ENCODE measurements at regions not wholly inside any gene's neighbourhood (a gene's known extent, or its start where the extent isn't known, plus 50 kb on each side); places are given as distances from the start of the nearest gene placed in this dataset.

DNA sequence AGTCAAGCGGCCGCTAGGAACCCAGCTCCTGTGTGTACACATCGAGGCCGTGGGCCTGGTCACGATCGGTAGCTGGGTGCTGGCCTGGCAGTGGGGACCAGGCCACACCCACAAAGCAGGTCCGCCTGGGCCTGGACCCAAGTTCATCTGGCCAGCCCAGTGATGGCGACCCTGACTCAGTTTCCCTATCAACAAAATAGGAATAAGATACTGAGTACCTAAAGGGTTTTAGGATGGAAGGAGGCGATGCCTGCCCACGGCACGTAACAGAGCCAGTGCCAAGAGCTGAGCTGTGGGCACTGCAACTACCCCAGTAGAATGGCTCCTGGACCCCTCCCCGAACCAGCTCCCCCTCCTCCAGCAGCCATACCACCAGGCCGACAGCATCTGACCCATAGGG lies 243.5 kb upstream of the SGCG start:
- no peaks in the 10 kb centered on the region for H3K4me1 ChIP-seq (ENCODE audit: control insufficient read depth, low read depth, low read length)
- no peaks in the 10 kb centered on the region for H3K79me2 ChIP-seq (ENCODE audit: control insufficient read depth, insufficient read depth, low read length)
- H2AK5ac ChIP-seq (ENCODE audit: low read length) = no peak overlapping the region
- no peak for DNase-seq
- H2BK15ac ChIP-seq (replicated peaks; ENCODE audit: low read depth) = no peak overlapping the region
- H4K5ac ChIP-seq (ENCODE audit: low read length) = no peak overlapping the region
- no peak overlapping the region for H3K4me2 ChIP-seq (ENCODE audit: low read length)
- H3K79me1 ChIP-seq (ENCODE audit: low read length) = no peaks in the 10 kb centered on the region
- no peak overlapping the region for H4K8ac ChIP-seq (ENCODE audit: low read depth, low read length)
- no peak overlapping the region for H3K4me3 ChIP-seq (ENCODE audit: low read length)
- H3K36me3 ChIP-seq (ENCODE audit: control insufficient read depth, insufficient read depth, low read length) = no peaks in the 10 kb centered on the region
- H3K27me3 ChIP-seq (ENCODE audit: insufficient read depth, low read length, poor library complexity) = no peaks in the 10 kb centered on the region
- no peak overlapping the region for H3K4ac ChIP-seq (ENCODE audit: low read depth, low read length)
- no peak overlapping the region for H3K18ac ChIP-seq (ENCODE audit: low read length)
- H3K23ac ChIP-seq (ENCODE audit: low read length) = no peak overlapping the region
- WGBS (ENCODE audit: extremely low coverage, insufficient coverage, low lambda C conversion rate) = no CpG with 5 or more reads among the region's 13 CpGs
- no peak overlapping the region for H3K56ac ChIP-seq (ENCODE audit: low read length)
- H3K27ac ChIP-seq (ENCODE audit: low read depth, low read length) = no peak overlapping the region
- no peak overlapping the region for H3K9ac ChIP-seq (ENCODE audit: low read length)
- H2BK120ac ChIP-seq (ENCODE audit: low read depth, low read length) = no peak overlapping the region
- H2BK5ac ChIP-seq (ENCODE audit: low read length) = no peak overlapping the region

GRCh38 chr13:22937953-22938352 lies 242.8 kb upstream of the SGCG start:
- no peak overlapping the region for H3K23ac ChIP-seq (ENCODE audit: low read length)
- no peak overlapping the region for H2BK5ac ChIP-seq (ENCODE audit: low read length)
- no CpG with 5 or more reads among the region's 5 CpGs for WGBS (ENCODE audit: extremely low coverage, insufficient coverage, low lambda C conversion rate)

GRCh38 chr13:22938576-22938975 lies 242.2 kb upstream of the SGCG start:
- Histone ChIP-seq H3K4ac (ENCODE audit: low read depth, low read length) (no peak overlapping the region), H3K56ac (ENCODE audit: low read length) (no peak overlapping the region), H3K4me1 (ENCODE audit: control insufficient read depth, low read depth, low read length) (no peaks in the 10 kb centered on the region), H4K5ac (ENCODE audit: low read length) (no peak overlapping the region), H3K79me2 (ENCODE audit: control insufficient read depth, insufficient read depth, low read length) (no peaks in the 10 kb centered on the region), H4K8ac (ENCODE audit: low read depth, low read length) (no peak overlapping the region), H2BK120ac (ENCODE audit: low read depth, low read length) (no peak overlapping the region), H3K79me1 (ENCODE audit: low read length) (no peaks in the 10 kb centered on the region), H2BK15ac (replicated peaks; ENCODE audit: low read depth) (no peak overlapping the region), H3K23ac (ENCODE audit: low read length) (no peak overlapping the region), H3K4me2 (ENCODE audit: low read length) (no peak overlapping the region), H3K4me3 (ENCODE audit: low read length) (no peak overlapping the region), H3K36me3 (ENCODE audit: control insufficient read depth, insufficient read depth, low read length) (no peaks in the 10 kb centered on the region), H3K18ac (ENCODE audit: low read length) (no peak overlapping the region), H2AK5ac (ENCODE audit: low read length) (no peak overlapping the region), H3K27ac (ENCODE audit: low read depth, low read length) (no peak overlapping the region), H3K9ac (ENCODE audit: low read length) (no peak overlapping the region), H2BK5ac (ENCODE audit: low read length) (no peak overlapping the region), H3K27me3 (ENCODE audit: insufficient read depth, low read length, poor library complexity) (no peaks in the 10 kb centered on the region)
- DNase-seq = no peak
- WGBS (ENCODE audit: extremely low coverage, insufficient coverage, low lambda C conversion rate) = no CpG with 5 or more reads among the region's 22 CpGs

More at GRCh38 chr13:22937953-22938352, 242.8 kb upstream of the SGCG start:
- no peak overlapping the region for H3K56ac ChIP-seq (ENCODE audit: low read length)
- no peak for DNase-seq
- no peak overlapping the region for H2AK5ac ChIP-seq (ENCODE audit: low read length)
- H4K5ac ChIP-seq (ENCODE audit: low read length) = no peak overlapping the region
- H3K27ac ChIP-seq (ENCODE audit: low read depth, low read length) = no peak overlapping the region
- no peak overlapping the region for H3K4ac ChIP-seq (ENCODE audit: low read depth, low read length)
- H2BK15ac ChIP-seq (replicated peaks; ENCODE audit: low read depth) = no peak overlapping the region
- no peaks in the 10 kb centered on the region for H3K27me3 ChIP-seq (ENCODE audit: insufficient read depth, low read length, poor library complexity)
- H3K18ac ChIP-seq (ENCODE audit: low read length) = no peak overlapping the region
- no peaks in the 10 kb centered on the region for H3K79me1 ChIP-seq (ENCODE audit: low read length)
- H3K79me2 ChIP-seq (ENCODE audit: control insufficient read depth, insufficient read depth, low read length) = no peaks in the 10 kb centered on the region
- H3K36me3 ChIP-seq (ENCODE audit: control insufficient read depth, insufficient read depth, low read length) = no peaks in the 10 kb centered on the region
- H3K4me3 ChIP-seq (ENCODE audit: low read length) = no peak overlapping the region
- no peaks in the 10 kb centered on the region for H3K4me1 ChIP-seq (ENCODE audit: control insufficient read depth, low read depth, low read length)
- no peak overlapping the region for H3K9ac ChIP-seq (ENCODE audit: low read length)
- H4K8ac ChIP-seq (ENCODE audit: low read depth, low read length) = no peak overlapping the region
- H3K4me2 ChIP-seq (ENCODE audit: low read length) = no peak overlapping the region
- H2BK120ac ChIP-seq (ENCODE audit: low read depth, low read length) = no peak overlapping the region

DNA sequence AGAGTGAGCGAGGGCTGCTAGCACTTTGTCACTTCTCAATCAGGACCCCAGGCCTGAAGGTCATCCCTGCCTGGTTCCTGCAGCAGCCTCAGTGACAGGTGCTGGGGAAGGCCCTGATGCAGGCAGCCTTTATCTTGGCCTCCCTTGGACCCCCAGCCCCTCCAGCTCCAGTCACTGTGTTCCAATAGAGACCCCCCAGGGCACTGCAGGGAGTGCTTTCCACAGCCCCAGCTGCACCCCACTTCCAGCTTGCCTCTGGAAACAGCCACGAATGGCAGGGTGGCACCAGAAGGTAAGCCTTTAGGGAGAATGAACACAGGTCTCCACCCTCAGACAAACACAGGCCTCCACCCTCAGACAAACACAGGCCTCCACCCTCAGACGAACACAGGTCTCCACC lies 241.6 kb upstream of the SGCG start:
- no CpG with 5 or more reads among the region's 3 CpGs for WGBS (ENCODE audit: extremely low coverage, insufficient coverage, low lambda C conversion rate)
- H3K4ac ChIP-seq (ENCODE audit: low read depth, low read length) = no peak overlapping the region
- no peaks in the 10 kb centered on the region for H3K79me2 ChIP-seq (ENCODE audit: control insufficient read depth, insufficient read depth, low read length)

DNA sequence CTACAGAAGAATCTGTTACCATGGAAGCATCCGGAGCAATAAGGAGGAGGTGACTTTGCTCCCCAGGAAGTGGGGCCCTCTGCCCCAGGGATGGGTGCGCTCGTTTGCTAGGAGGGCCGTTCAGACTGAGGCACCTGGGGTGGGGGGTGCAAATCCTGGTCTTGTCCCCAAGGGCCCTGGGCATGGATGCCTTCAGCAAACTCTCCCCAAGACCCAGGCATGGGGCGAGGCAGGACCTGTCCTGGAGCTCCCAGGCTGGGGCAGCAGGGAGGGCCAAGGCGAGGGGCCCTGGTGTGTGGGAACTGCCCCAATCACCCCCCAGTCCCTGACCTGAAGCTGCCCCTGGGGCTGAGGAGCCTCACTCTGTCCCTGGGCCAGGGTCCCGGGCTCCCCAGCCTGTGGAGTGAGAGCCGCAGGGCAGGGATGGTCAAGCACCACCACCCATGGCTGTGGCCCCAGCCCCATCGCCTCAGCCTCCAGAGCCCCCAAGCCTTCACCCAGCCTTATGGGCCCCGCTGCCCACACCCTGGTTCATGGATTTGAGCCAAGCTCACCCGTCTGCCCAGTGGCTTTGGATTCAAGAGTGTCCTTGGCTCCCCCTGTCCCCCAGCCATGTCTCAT lies 240.6 kb upstream of the SGCG start:
- Histone ChIP-seq H4K8ac (ENCODE audit: low read depth, low read length) (no peak overlapping the region), H3K18ac (ENCODE audit: low read length) (no peak overlapping the region), H2BK15ac (replicated peaks; ENCODE audit: low read depth) (no peak overlapping the region), H3K56ac (ENCODE audit: low read length) (no peak overlapping the region), H3K79me1 (ENCODE audit: low read length) (no peaks in the 10 kb centered on the region), H3K23ac (ENCODE audit: low read length) (no peak overlapping the region), H3K4me2 (ENCODE audit: low read length) (no peak overlapping the region), H3K79me2 (ENCODE audit: control insufficient read depth, insufficient read depth, low read length) (no peaks in the 10 kb centered on the region), H3K36me3 (ENCODE audit: control insufficient read depth, insufficient read depth, low read length) (no peaks in the 10 kb centered on the region), H3K27ac (ENCODE audit: low read depth, low read length) (no peak overlapping the region), H3K4ac (ENCODE audit: low read depth, low read length) (no peak overlapping the region), H3K4me1 (ENCODE audit: control insufficient read depth, low read depth, low read length) (no peaks in the 10 kb centered on the region), H3K9ac (ENCODE audit: low read length) (no peak overlapping the region), H4K5ac (ENCODE audit: low read length) (no peak overlapping the region), H2AK5ac (ENCODE audit: low read length) (no peak overlapping the region), H3K4me3 (ENCODE audit: low read length) (no peak overlapping the region), H2BK120ac (ENCODE audit: low read depth, low read length) (no peak overlapping the region), H3K27me3 (ENCODE audit: insufficient read depth, low read length, poor library complexity) (no peaks in the 10 kb centered on the region), H2BK5ac (ENCODE audit: low read length) (no peak overlapping the region)
- DNase-seq = no peak
- no CpG with 5 or more reads among the region's 11 CpGs for WGBS (ENCODE audit: extremely low coverage, insufficient coverage, low lambda C conversion rate)

More for the DNA sequence above, 241.6 kb upstream of the SGCG start:
- no peak overlapping the region for H2BK15ac ChIP-seq (replicated peaks; ENCODE audit: low read depth)
- H2BK5ac ChIP-seq (ENCODE audit: low read length) = no peak overlapping the region
- no peaks in the 10 kb centered on the region for H3K4me1 ChIP-seq (ENCODE audit: control insufficient read depth, low read depth, low read length)
- H3K36me3 ChIP-seq (ENCODE audit: control insufficient read depth, insufficient read depth, low read length) = no peaks in the 10 kb centered on the region
- no peaks in the 10 kb centered on the region for H3K79me1 ChIP-seq (ENCODE audit: low read length)
- DNase-seq = no peak
- no peak overlapping the region for H3K4me2 ChIP-seq (ENCODE audit: low read length)
- H2AK5ac ChIP-seq (ENCODE audit: low read length) = no peak overlapping the region
- H3K23ac ChIP-seq (ENCODE audit: low read length) = no peak overlapping the region
- H3K18ac ChIP-seq (ENCODE audit: low read length) = no peak overlapping the region
- H3K9ac ChIP-seq (ENCODE audit: low read length) = no peak overlapping the region
- no peak overlapping the region for H2BK120ac ChIP-seq (ENCODE audit: low read depth, low read length)
- no peak overlapping the region for H4K5ac ChIP-seq (ENCODE audit: low read length)
- H3K4me3 ChIP-seq (ENCODE audit: low read length) = no peak overlapping the region
- no peak overlapping the region for H4K8ac ChIP-seq (ENCODE audit: low read depth, low read length)
- H3K56ac ChIP-seq (ENCODE audit: low read length) = no peak overlapping the region
- H3K27ac ChIP-seq (ENCODE audit: low read depth, low read length) = no peak overlapping the region
- H3K27me3 ChIP-seq (ENCODE audit: insufficient read depth, low read length, poor library complexity) = no peaks in the 10 kb centered on the region

DNA sequence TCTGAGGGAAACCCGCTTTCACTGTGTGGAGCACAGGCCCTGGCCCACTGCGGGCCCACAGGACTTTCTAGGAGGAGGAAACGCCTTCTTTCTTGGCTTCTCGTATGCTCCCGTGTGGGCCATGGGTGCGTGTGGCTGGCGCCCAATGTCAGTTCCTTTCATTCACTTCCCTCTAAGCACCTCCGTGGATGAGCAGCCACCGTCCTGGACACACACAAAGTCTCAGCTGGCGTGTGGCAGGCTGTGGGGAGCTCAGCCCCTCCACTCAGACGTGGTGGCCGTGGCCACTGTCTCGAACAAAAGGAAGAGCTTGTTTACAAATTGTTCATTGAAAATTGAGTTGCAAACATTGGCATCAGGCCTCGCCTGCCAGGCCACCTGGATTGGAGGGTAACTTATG lies 240.0 kb upstream of the SGCG start:
- no peak overlapping the region for H2AK5ac ChIP-seq (ENCODE audit: low read length)
- DNase-seq = no peak
- H3K4me1 ChIP-seq (ENCODE audit: control insufficient read depth, low read depth, low read length) = no peaks in the 10 kb centered on the region
- H3K4me3 ChIP-seq (ENCODE audit: low read length) = no peak overlapping the region
- H3K4ac ChIP-seq (ENCODE audit: low read depth, low read length) = no peak overlapping the region
- no peak overlapping the region for H3K56ac ChIP-seq (ENCODE audit: low read length)
- H3K4me2 ChIP-seq (ENCODE audit: low read length) = no peak overlapping the region
- WGBS (ENCODE audit: extremely low coverage, insufficient coverage, low lambda C conversion rate) = no CpG with 5 or more reads among the region's 14 CpGs
- no peaks in the 10 kb centered on the region for H3K79me2 ChIP-seq (ENCODE audit: control insufficient read depth, insufficient read depth, low read length)
- no peak overlapping the region for H2BK5ac ChIP-seq (ENCODE audit: low read length)
- no peak overlapping the region for H3K9ac ChIP-seq (ENCODE audit: low read length)
- H2BK120ac ChIP-seq (ENCODE audit: low read depth, low read length) = no peak overlapping the region
- H4K5ac ChIP-seq (ENCODE audit: low read length) = no peak overlapping the region
- no peak overlapping the region for H2BK15ac ChIP-seq (replicated peaks; ENCODE audit: low read depth)
- no peak overlapping the region for H3K23ac ChIP-seq (ENCODE audit: low read length)
- H3K27me3 ChIP-seq (ENCODE audit: insufficient read depth, low read length, poor library complexity) = no peaks in the 10 kb centered on the region
- H3K18ac ChIP-seq (ENCODE audit: low read length) = no peak overlapping the region
- H4K8ac ChIP-seq (ENCODE audit: low read depth, low read length) = no peak overlapping the region
- no peaks in the 10 kb centered on the region for H3K36me3 ChIP-seq (ENCODE audit: control insufficient read depth, insufficient read depth, low read length)
- no peak overlapping the region for H3K27ac ChIP-seq (ENCODE audit: low read depth, low read length)
- no peaks in the 10 kb centered on the region for H3K79me1 ChIP-seq (ENCODE audit: low read length)
